Heart right ventricle (tissue), 16 donors: ENCODE measurements at regions not wholly inside any gene's neighbourhood (a gene's known extent, or its start where the extent isn't known, plus 50 kb on each side); places are given as distances from the start of the nearest gene placed in this dataset.

Experiments used
- ATAC-seq, 8 donors: fragments of 200-7000 bp; cut with Tn5 transposase; one replicate each; pipeline ENCODE4 v1.9.1; 2020; ENCODE audit warnings: mild to moderate bottlenecking in 8 of 8, moderate library complexity in 8 of 8, moderate number of reproducible peaks in 1 of 8
- DNase-seq, 2 donors: peaks; one replicate each; pipeline ENCODE4 v3.0.0-alpha.2; 2020
- H3K27ac ChIP-seq, 10 donors: fragments of 200-600 bp; sonication (generic) in 2 of 10; one replicate each; pipeline versions ENCODE4 v1.5.0 to v1.8.0; 2020 to 2022; ENCODE audit warnings: mild to moderate bottlenecking in 3 of 10
- H3K27me3 ChIP-seq, 7 donors: fragments of 200-600 bp; one replicate each; pipeline ENCODE4 v1.8.0; 2021 to 2022; ENCODE audit warnings: mild to moderate bottlenecking in 2 of 7
- H3K36me3 ChIP-seq, 9 donors: fragments of 200-600 bp; sonication (generic) in 1 of 9; one replicate each; pipeline versions ENCODE4 v1.5.0 to v1.8.0; 2020 to 2022; ENCODE audit warnings: mild to moderate bottlenecking in 2 of 9
- H3K4me1 ChIP-seq, 9 donors: fragments of 200-600 bp; sonication (generic) in 1 of 9; one replicate each; pipeline versions ENCODE4 v1.5.0 to v1.8.0; 2020 to 2022; ENCODE audit warnings: mild to moderate bottlenecking in 4 of 9
- H3K4me3 ChIP-seq, 10 donors: fragments of 200-600 bp; sonication (generic) in 2 of 10; one replicate each; pipeline versions ENCODE4 v1.5.0 to v1.8.0; 2020 to 2022; ENCODE audit warnings: mild to moderate bottlenecking in 7 of 10, moderate library complexity in 2 of 10
- H3K9me3 ChIP-seq, 11 donors: fragments of 200-600 bp in 10 of 11; sonication (generic) in 2 of 11; one replicate each; pipeline versions ENCODE4 v1.5.0 to v1.8.0; 2013 to 2022; ENCODE audit warnings: mild to moderate bottlenecking in 2 of 11, control low read depth in 1 of 11, moderate library complexity in 1 of 11
- CTCF ChIP-seq, 9 donors: fragments of 200-600 bp; sonication (generic) in 2 of 9; IDR thresholded peaks; one replicate each; pipeline versions ENCODE4 v1.5.0 to v1.8.0; 2021 to 2022; ENCODE audit warnings: antibody characterized with exemption in 9 of 9, mild to moderate bottlenecking in 5 of 9, moderate library complexity in 1 of 9
- WGBS, 2 donors: extraction: QIAGEN DNeasy Blood & Tissue Kit; methylation state at CpG; one replicate each; pipeline ENCODE4 v1.1.7; 2013; ENCODE audit warnings: inconsistent platforms in 1 of 2; 5-methylcytosine and 5-hydroxymethylcytosine counted together
- intact Hi-C, 10 donors: fragments of 100-400 bp; cut with DNase I; formaldehyde crosslinking; loops; one replicate each; pipeline versions ENCODE4 v1.11.1 to v1.14.2; 2022
- donor health status: Arrhythmogenic right ventricular cardiomyopathy.
- donor health status: ischemic (EF 13 %, LVEDD 7.1; RV severe dilation, severe dysfunction).
- donor health status: healthy with polysubstance abuse.
- donor health status: DM: no; HTN: yes; CAD: no.
- donor health status: DM: no; HTN: no; CAD: no.
- donor health status: ischemic (EF 25% LVEDD 6.9; RV normal size, moderate dysfunction).
- donor health status: ischemic (EF 25% LVEDD 5.7; RV mildly dilated, moderate dysfunction).
- donor health status: healthy.
- donor health status: DM: yes; HTN: yes; CAD: no.
- donor health status: Ischemic cardiomyopathy.
- donor health status: ischemic (EF 35%, LVEDD 5.7; RV mildly dilated, moderate dysfunction).
- donor health status: nonischemic (EF 11% LVEDD 7.7; RV severe dilation, severe dysfunction).
- donor health status: DM: yes; HTN: yes; CAD: no.
- donor health status: PGD.
- donor health status: ischemic (EF 29% LVEDD 5.4; RV normal size, mild dysfunction).
- donor health status: nonischemic (EF 23%, LVEDD 6.1; RV moderate dilation, normal function).

GRCh38 chr9:80369641-80370040, 797.9 kb downstream of the TLE4 start:
- ATAC-seq = no peak
- H3K9me3 ChIP-seq = peaks cover 0 to 18% (median 0%) of the 10 kb centered on the region in 11 donors
- no peaks in the 10 kb centered on the region for H3K36me3 ChIP-seq
- TF ChIP-seq CTCF (IDR thresholded peaks at IDR 0.05) = no peak
- no peak overlapping the region for H3K4me3 ChIP-seq
- H3K4me1 ChIP-seq = no peaks in the 10 kb centered on the region
- intact Hi-C loops = no loop called here
- WGBS, 2 donors = 30% methylated on average over 2 of the region's 2 CpGs
- H3K27me3 ChIP-seq = peaks cover 0 to 6% (median 0%) of the 10 kb centered on the region in 7 donors
- no peak for DNase-seq
- no peak overlapping the region for H3K27ac ChIP-seq

- peaks cover 0 to 6% (median 0%) of the 10 kb centered on the region in 7 donors for H3K27me3 ChIP-seq
- ATAC-seq (no peak), DNase-seq (no peak)
- intact Hi-C loops = no loop called here
- H3K4me3 ChIP-seq = no peak overlapping the region
- peaks cover 0 to 18% (median 0%) of the 10 kb centered on the region in 11 donors for H3K9me3 ChIP-seq
- TF ChIP-seq CTCF (IDR thresholded peaks at IDR 0.05) = no peak
- 9 to 33% methylated on average over 2 of the region's 2 CpGs for WGBS, 2 donors
- H3K27ac ChIP-seq = no peak overlapping the region
- no peaks in the 10 kb centered on the region for H3K4me1 ChIP-seq
- no peaks in the 10 kb centered on the region for H3K36me3 ChIP-seq
Observed at GRCh38 chr9:80366626-80367025, 794.9 kb downstream of the TLE4 start.

- Histone ChIP-seq H3K9me3 (peaks cover 0 to 7% (median 0%) of the 10 kb centered on the region in 11 donors), H3K4me3 (no peak overlapping the region), H3K4me1 (no peaks in the 10 kb centered on the region), H3K27ac (no peak overlapping the region), H3K36me3 (no peaks in the 10 kb centered on the region), H3K27me3 (no peaks in the 10 kb centered on the region)
- intact Hi-C loops = no loop called here
- DNase-seq (no peak), ATAC-seq (peak in 1 of 8 donors; percentile 30)
- no peak for TF ChIP-seq CTCF (IDR thresholded peaks at IDR 0.05)
- WGBS, 2 donors = 93 to 94% methylated on average over 35 of the region's 35 CpGs
Observed at GRCh38 chr9:80359941-80360881, 788.4 kb downstream of the TLE4 start.

GRCh38 chr9:80359291-80359690, 787.5 kb downstream of the TLE4 start:
- no peak for DNase-seq
- intact Hi-C loops = no loop called here
- no peak for TF ChIP-seq CTCF (IDR thresholded peaks at IDR 0.05)
- Histone ChIP-seq H3K27ac (no peak overlapping the region), H3K4me3 (no peak overlapping the region), H3K4me1 (no peaks in the 10 kb centered on the region), H3K9me3 (no peaks in the 10 kb centered on the region), H3K36me3 (no peaks in the 10 kb centered on the region), H3K27me3 (no peaks in the 10 kb centered on the region)
- 94 to 96% methylated on average over 11 of the region's 11 CpGs for WGBS, 2 donors
- no peak for ATAC-seq
